OCI-LY7 (cell line): ENCODE measurements at regions not wholly inside any gene's neighbourhood (a gene's known extent, or its start where the extent isn't known, plus 50 kb on each side); places are given as distances from the start of the nearest gene placed in this dataset.

Experiments used
- EZH2phosphoT487 ChIP-seq: fragments of 200-600 bp; sonication (generic); IDR thresholded peaks from 2 replicates; pipeline ENCODE4 v1.6.1; 2018; ENCODE audit warnings: low read depth, borderline replicate concordance, mild to moderate bottlenecking, mixed run types, antibody characterized with exemption, low read length, moderate library complexity, mixed read lengths
- TF ChIP-seq, protein P1 (sequence below): fragments of 200-600 bp; sonication (generic); conservative IDR thresholded peaks from 2 replicates; pipeline ENCODE4 v1.5.1; 2014; ENCODE audit warnings: mild to moderate bottlenecking, antibody characterized with exemption, low read length, moderate library complexity, mixed read lengths

GRCh38 chr11:90326647-90327046 is 103.8 kb upstream of the CHORDC1 start:
- TF ChIP-seq, protein P1, sequence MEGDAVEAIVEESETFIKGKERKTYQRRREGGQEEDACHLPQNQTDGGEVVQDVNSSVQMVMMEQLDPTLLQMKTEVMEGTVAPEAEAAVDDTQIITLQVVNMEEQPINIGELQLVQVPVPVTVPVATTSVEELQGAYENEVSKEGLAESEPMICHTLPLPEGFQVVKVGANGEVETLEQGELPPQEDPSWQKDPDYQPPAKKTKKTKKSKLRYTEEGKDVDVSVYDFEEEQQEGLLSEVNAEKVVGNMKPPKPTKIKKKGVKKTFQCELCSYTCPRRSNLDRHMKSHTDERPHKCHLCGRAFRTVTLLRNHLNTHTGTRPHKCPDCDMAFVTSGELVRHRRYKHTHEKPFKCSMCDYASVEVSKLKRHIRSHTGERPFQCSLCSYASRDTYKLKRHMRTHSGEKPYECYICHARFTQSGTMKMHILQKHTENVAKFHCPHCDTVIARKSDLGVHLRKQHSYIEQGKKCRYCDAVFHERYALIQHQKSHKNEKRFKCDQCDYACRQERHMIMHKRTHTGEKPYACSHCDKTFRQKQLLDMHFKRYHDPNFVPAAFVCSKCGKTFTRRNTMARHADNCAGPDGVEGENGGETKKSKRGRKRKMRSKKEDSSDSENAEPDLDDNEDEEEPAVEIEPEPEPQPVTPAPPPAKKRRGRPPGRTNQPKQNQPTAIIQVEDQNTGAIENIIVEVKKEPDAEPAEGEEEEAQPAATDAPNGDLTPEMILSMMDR = no peak
- TF ChIP-seq EZH2phosphoT487 = no peak
